C4-2B (cell line): ENCODE measurements at regions not wholly inside any gene's neighbourhood (a gene's known extent, or its start where the extent isn't known, plus 50 kb on each side); places are given as distances from the start of the nearest gene placed in this dataset.

Experiments
- ZFX ChIP-seq: fragments of 450-650 bp; IDR thresholded peaks from 2 replicates; pipeline ENCODE4 v1.6.1; 2017
- TF ChIP-seq, protein P1 (sequence below): fragments of 450-650 bp; conservative IDR thresholded peaks from 2 replicates; pipeline ENCODE4 v1.5.1; 2017; ENCODE audit warnings: mild to moderate bottlenecking

DNA sequence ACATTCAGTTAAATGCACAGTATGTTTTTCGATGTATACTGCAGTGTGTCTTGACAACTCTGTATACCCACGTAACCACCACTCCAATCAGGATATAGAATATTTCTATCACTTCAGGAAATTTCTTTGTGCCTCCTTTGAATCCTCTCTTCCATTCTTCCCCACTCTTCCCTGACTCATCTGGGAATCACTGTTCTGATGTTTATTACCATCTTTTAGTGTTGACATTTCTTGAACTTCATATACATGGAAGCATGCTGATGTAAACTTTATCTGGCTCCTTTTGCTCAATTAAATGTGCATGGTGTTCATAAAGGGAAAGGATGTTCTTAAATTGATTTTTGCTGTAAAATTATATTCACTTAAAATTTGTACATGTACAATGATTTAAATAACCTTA is 319.9 kb downstream of the PCDH7 start:
- TF ChIP-seq, protein P1, sequence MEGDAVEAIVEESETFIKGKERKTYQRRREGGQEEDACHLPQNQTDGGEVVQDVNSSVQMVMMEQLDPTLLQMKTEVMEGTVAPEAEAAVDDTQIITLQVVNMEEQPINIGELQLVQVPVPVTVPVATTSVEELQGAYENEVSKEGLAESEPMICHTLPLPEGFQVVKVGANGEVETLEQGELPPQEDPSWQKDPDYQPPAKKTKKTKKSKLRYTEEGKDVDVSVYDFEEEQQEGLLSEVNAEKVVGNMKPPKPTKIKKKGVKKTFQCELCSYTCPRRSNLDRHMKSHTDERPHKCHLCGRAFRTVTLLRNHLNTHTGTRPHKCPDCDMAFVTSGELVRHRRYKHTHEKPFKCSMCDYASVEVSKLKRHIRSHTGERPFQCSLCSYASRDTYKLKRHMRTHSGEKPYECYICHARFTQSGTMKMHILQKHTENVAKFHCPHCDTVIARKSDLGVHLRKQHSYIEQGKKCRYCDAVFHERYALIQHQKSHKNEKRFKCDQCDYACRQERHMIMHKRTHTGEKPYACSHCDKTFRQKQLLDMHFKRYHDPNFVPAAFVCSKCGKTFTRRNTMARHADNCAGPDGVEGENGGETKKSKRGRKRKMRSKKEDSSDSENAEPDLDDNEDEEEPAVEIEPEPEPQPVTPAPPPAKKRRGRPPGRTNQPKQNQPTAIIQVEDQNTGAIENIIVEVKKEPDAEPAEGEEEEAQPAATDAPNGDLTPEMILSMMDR: no peak
- no peak for TF ChIP-seq ZFX
